ENCODE measurements at regions not wholly inside any gene's neighbourhood (a gene's known extent, or its start where the extent isn't known, plus 50 kb on each side); places are given as distances from the start of the nearest gene placed in this dataset.

- H3K4me3 ChIP-seq (ENCODE audit: low read length, poor library complexity, severe bottlenecking) = no peak overlapping the region
- no peak overlapping the region for H2AFZ ChIP-seq (ENCODE audit: low read length)
- H3K4me2 ChIP-seq (ENCODE audit: low read depth, low read length, poor library complexity, severe bottlenecking) = no peak overlapping the region
- H3K9ac ChIP-seq (ENCODE audit: low read depth, low read length, poor library complexity, severe bottlenecking) = no peak overlapping the region
- H3F3A ChIP-seq (ENCODE audit: low read depth) = no peaks in the 10 kb centered on the region
- no peaks in the 10 kb centered on the region for H4K20me1 ChIP-seq (ENCODE audit: insufficient read depth, low read length, poor library complexity, severe bottlenecking)
- H3K79me2 ChIP-seq (ENCODE audit: insufficient read depth, low read length) = no peaks in the 10 kb centered on the region
- H3K9me3 ChIP-seq (ENCODE audit: insufficient read depth, low read depth, low read length) = no peaks in the 10 kb centered on the region
- no peaks in the 10 kb centered on the region for H3K9me2 ChIP-seq (replicated peaks; ENCODE audit: low read depth, low read length)
- H3K27me3 ChIP-seq (ENCODE audit: insufficient read depth, low read length, poor library complexity, severe bottlenecking) = no peaks in the 10 kb centered on the region
- peaks cover 15% of the 10 kb centered on the region for H3K4me1 ChIP-seq (ENCODE audit: insufficient read depth, low read length, poor library complexity, severe bottlenecking)
- H3K36me3 ChIP-seq (ENCODE audit: insufficient read depth, low read length) = no peaks in the 10 kb centered on the region
- TF ChIP-seq, protein P1, sequence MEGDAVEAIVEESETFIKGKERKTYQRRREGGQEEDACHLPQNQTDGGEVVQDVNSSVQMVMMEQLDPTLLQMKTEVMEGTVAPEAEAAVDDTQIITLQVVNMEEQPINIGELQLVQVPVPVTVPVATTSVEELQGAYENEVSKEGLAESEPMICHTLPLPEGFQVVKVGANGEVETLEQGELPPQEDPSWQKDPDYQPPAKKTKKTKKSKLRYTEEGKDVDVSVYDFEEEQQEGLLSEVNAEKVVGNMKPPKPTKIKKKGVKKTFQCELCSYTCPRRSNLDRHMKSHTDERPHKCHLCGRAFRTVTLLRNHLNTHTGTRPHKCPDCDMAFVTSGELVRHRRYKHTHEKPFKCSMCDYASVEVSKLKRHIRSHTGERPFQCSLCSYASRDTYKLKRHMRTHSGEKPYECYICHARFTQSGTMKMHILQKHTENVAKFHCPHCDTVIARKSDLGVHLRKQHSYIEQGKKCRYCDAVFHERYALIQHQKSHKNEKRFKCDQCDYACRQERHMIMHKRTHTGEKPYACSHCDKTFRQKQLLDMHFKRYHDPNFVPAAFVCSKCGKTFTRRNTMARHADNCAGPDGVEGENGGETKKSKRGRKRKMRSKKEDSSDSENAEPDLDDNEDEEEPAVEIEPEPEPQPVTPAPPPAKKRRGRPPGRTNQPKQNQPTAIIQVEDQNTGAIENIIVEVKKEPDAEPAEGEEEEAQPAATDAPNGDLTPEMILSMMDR (conservative IDR thresholded peaks at IDR 0.05; ENCODE audit: low read length) = no peak
- TF ChIP-seq EZH2phosphoT487 (IDR thresholded peaks at IDR 0.05; ENCODE audit: borderline replicate concordance) = no peak
These were observed 223.8 kb upstream of the SERP2 start for GRCh38 chr13:44149821-44150220.

- H4K20me1 ChIP-seq (ENCODE audit: insufficient read depth, low read length, poor library complexity, severe bottlenecking) = no peaks in the 10 kb centered on the region
- no peak overlapping the region for H3K4me2 ChIP-seq (ENCODE audit: low read depth, low read length, poor library complexity, severe bottlenecking)
- H3K9me3 ChIP-seq (ENCODE audit: insufficient read depth, low read depth, low read length) = no peaks in the 10 kb centered on the region
- TF ChIP-seq, protein P1 (conservative IDR thresholded peaks at IDR 0.05; ENCODE audit: low read length) = no peak
- no peak for TF ChIP-seq EZH2phosphoT487 (IDR thresholded peaks at IDR 0.05; ENCODE audit: borderline replicate concordance)
- H3F3A ChIP-seq (ENCODE audit: low read depth) = no peaks in the 10 kb centered on the region
- no peak overlapping the region for H3K4me3 ChIP-seq (ENCODE audit: low read length, poor library complexity, severe bottlenecking)
- H3K9me2 ChIP-seq (replicated peaks; ENCODE audit: low read depth, low read length) = no peaks in the 10 kb centered on the region
- peaks cover 9% of the 10 kb centered on the region for H3K4me1 ChIP-seq (ENCODE audit: insufficient read depth, low read length, poor library complexity, severe bottlenecking)
- no peaks in the 10 kb centered on the region for H3K79me2 ChIP-seq (ENCODE audit: insufficient read depth, low read length)
- no peak overlapping the region for H3K9ac ChIP-seq (ENCODE audit: low read depth, low read length, poor library complexity, severe bottlenecking)
- no peaks in the 10 kb centered on the region for H3K36me3 ChIP-seq (ENCODE audit: insufficient read depth, low read length)
- no peaks in the 10 kb centered on the region for H3K27me3 ChIP-seq (ENCODE audit: insufficient read depth, low read length, poor library complexity, severe bottlenecking)
- H2AFZ ChIP-seq (ENCODE audit: low read length) = no peak overlapping the region
These were observed 222.2 kb upstream of the SERP2 start for GRCh38 chr13:44151474-44151873.

DNA sequence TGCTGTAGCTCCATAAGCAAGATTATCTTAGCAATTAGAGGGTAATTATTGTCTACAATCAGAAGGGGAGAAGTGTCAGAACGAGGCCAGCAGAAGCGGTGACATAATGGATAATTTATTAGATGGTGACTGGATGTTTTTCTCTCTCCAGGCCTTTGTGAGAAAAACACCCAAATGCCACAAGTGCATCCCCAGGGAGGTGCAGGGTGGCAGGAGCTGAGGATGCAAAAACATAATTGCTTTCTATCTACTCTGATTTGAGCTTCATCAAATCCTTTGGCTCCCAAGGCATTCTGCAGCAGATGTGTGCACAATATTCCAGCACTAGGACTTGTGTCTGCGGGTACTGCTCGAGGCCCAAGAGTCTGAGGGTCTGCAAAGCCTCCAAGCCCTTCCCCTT lies 220.1 kb upstream of the SERP2 start:
- Histone ChIP-seq H3K4me3 (ENCODE audit: low read length, poor library complexity, severe bottlenecking) (no peak overlapping the region), H3F3A (ENCODE audit: low read depth) (no peaks in the 10 kb centered on the region), H3K79me2 (ENCODE audit: insufficient read depth, low read length) (no peaks in the 10 kb centered on the region), H3K27me3 (ENCODE audit: insufficient read depth, low read length, poor library complexity, severe bottlenecking) (no peaks in the 10 kb centered on the region), H3K9me2 (replicated peaks; ENCODE audit: low read depth, low read length) (no peaks in the 10 kb centered on the region), H3K9ac (ENCODE audit: low read depth, low read length, poor library complexity, severe bottlenecking) (no peak overlapping the region), H3K9me3 (ENCODE audit: insufficient read depth, low read depth, low read length) (no peaks in the 10 kb centered on the region), H4K20me1 (ENCODE audit: insufficient read depth, low read length, poor library complexity, severe bottlenecking) (no peaks in the 10 kb centered on the region), H3K4me2 (ENCODE audit: low read depth, low read length, poor library complexity, severe bottlenecking) (no peak overlapping the region), H2AFZ (ENCODE audit: low read length) (no peak overlapping the region), H3K4me1 (ENCODE audit: insufficient read depth, low read length, poor library complexity, severe bottlenecking) (no peaks in the 10 kb centered on the region), H3K36me3 (ENCODE audit: insufficient read depth, low read length) (no peaks in the 10 kb centered on the region)
- TF ChIP-seq EZH2phosphoT487 (IDR thresholded peaks at IDR 0.05; ENCODE audit: borderline replicate concordance) = no peak
- TF ChIP-seq, protein P1 (conservative IDR thresholded peaks at IDR 0.05; ENCODE audit: low read length) = no peak
